H1 (cell line): ENCODE measurements at regions not wholly inside any gene's neighbourhood (a gene's known extent, or its start where the extent isn't known, plus 50 kb on each side); places are given as distances from the start of the nearest gene placed in this dataset.

ENCODE experiments used
- TF ChIP-seq, protein P1 (sequence below), 3 experiments: IDR thresholded peaks; 1 replicate in 2 of 3; 2 replicates in 1 of 3; pipeline versions ENCODE4 v1.5.1 to v1.6.1; 2011; ENCODE audit warnings: low read length in 3 of 3, mild to moderate bottlenecking in 3 of 3, inconsistent platforms in 2 of 3, low read depth in 1 of 3, moderate library complexity in 1 of 3; ENCODE audit not compliant: insufficient read depth in 1 of 3; ENCODE audit errors: control extremely low read depth in 1 of 3

DNA sequence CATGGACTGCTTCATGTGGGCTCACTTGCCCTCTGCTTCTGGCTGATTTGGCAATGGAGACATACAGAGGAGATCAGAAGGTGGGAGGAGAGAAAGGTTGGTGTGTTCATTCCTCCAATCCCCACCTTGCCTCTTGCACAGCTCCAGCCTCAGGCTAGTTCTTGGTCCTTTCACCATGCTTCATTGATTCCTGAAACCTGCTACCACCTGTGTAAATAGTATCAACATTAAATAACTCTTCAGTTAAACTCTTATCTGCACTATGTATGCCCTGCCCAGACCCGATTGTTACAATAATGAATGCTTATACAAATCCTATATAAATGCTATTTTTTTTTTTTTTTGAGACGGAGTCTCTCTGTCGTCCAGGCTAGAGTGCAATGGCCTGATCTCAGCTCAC lies 174.5 kb downstream of the CD83 start (continued):
- TF ChIP-seq, protein P1, sequence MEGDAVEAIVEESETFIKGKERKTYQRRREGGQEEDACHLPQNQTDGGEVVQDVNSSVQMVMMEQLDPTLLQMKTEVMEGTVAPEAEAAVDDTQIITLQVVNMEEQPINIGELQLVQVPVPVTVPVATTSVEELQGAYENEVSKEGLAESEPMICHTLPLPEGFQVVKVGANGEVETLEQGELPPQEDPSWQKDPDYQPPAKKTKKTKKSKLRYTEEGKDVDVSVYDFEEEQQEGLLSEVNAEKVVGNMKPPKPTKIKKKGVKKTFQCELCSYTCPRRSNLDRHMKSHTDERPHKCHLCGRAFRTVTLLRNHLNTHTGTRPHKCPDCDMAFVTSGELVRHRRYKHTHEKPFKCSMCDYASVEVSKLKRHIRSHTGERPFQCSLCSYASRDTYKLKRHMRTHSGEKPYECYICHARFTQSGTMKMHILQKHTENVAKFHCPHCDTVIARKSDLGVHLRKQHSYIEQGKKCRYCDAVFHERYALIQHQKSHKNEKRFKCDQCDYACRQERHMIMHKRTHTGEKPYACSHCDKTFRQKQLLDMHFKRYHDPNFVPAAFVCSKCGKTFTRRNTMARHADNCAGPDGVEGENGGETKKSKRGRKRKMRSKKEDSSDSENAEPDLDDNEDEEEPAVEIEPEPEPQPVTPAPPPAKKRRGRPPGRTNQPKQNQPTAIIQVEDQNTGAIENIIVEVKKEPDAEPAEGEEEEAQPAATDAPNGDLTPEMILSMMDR (IDR thresholded peaks at IDR 0.05; ENCODE audit: control extremely low read depth in 1 of 3, insufficient read depth in 1 of 3, low read depth in 1 of 3, low read length in 3 of 3): no peak
